Brain pericyte (primary cell): ENCODE measurements at regions not wholly inside any gene's neighbourhood (a gene's known extent, or its start where the extent isn't known, plus 50 kb on each side); places are given as distances from the start of the nearest gene placed in this dataset.
A peak's percentile ranks its signal among the peaks of the same experiment; 100 is the strongest.

Source experiments
- DNase-seq: peaks from one replicate; pipeline ENCODE4 v3.0.0-alpha.2; 2012; ENCODE audit warnings: low read depth, low spot score

DNA sequence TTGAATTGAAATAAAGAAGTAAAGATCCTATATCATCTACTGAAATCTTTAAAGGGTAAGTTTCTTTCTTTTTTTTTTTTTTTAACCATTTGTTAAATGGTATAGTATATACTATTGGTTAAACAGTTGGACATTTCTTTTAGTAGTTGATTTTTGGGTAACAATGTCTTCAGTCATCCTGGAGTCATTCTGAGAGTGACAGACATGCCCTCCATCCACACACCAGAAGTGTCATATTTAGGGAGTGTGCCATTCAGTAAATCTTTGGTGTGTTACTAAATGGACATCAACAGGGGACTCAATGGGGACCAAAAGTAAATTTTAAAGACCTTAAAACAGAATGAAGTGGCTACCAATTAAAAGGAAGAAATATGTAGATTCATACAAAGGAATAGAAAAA lies 50.8 kb upstream of the SLC39A10 start:
- no peak for DNase-seq

GRCh38 chr2:195604706-195605105 lies 52.3 kb upstream of the SLC39A10 start:
- DNase-seq = no peak

DNA sequence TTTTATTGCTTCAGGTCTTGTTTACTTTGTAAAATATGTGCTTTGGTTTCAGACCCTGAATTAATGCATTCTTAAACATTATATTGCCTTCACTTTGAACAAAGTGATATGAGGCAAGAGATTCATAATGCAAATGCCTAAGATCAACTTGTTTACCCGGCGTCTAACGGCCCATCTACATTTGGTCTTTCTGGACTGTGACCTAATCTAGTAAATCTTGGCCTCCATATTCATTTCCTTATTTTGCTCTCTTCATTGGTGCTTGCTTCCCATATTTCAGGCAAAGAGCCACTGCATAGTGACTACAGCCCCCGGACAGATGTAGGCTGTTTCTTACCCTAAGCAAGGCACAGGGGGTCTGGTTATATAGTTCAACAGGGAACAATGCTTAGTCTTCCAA lies 53.0 kb upstream of the SLC39A10 start:
- DNase-seq = no peak

GRCh38 chr2:195603408-195603807 lies 53.6 kb upstream of the SLC39A10 start:
- no peak for DNase-seq

DNA sequence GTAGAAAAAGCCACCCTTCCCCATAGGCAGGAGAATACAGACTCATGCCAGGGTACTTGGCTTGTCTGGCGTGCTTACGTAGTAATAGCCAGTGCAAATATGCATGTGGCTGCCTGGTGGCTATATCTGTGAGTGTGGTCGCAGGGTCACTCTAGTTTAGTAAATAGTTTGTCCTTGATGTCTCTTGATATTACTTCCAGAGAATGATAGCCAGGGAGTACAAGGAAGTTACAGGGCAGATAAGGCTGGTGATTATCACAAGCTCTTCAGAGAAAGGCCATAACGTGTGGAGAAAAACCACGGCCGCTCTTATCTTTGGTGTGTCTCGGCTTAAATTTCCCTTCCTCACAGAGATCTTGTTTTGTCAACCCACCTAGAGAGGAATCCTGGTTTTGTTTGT lies 54.3 kb upstream of the SLC39A10 start:
- no peak for DNase-seq

GRCh38 chr2:195601361-195601760 lies 55.7 kb upstream of the SLC39A10 start:
- no peak for DNase-seq

- no peak for DNase-seq
These were observed 56.2 kb upstream of the SLC39A10 start for GRCh38 chr2:195600778-195601177.

DNA sequence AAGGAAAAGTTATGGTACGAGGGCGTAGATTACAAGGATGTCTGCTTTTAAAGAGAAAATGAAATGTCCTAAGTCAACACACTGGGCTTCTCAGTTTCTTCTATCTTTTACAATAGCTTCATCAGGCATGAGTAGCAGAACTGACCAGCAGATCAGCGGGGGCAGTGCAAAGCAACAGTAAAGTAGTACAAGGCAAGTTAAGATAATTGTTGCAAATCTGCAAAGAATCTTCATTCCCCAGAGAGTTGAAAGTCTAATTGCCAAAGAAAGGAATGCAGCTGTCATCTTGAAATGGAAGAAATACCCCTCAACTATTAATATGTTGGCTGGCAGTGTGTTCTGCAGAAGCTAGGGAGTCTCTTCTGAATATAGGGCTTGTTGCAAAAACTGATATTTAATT lies 60.2 kb upstream of the SLC39A10 start:
- DNase-seq = no peak

- DNase-seq = no peak
These were observed 61.2 kb upstream of the SLC39A10 start for GRCh38 chr2:195595825-195596224.

GRCh38 chr2:195594919-195595694 lies 61.9 kb upstream of the SLC39A10 start:
- no peak for DNase-seq

GRCh38 chr2:195594248-195594647 lies 62.8 kb upstream of the SLC39A10 start:
- DNase-seq = no peak

GRCh38 chr2:195592105-195592504 lies 64.9 kb upstream of the SLC39A10 start:
- DNase-seq = no peak

DNA sequence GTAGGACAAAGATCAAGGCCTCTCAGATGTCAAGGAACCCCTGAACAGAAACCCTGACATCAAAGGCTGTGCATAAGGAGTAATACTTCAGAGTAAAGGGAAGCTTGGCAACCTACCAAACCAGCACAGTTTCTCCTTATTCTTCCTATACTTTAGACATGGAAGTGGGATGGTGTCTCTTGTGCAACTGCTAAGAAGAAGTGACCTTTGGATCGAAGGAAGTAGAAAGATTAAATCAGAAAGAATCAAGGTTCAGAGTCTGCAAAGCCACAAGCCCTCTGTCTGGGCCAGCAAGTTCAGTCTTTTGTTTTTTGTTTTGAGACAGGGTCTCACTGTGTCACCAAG lies 66.2 kb upstream of the SLC39A10 start:
- DNase-seq = no peak

GRCh38 chr2:195590199-195590860 lies 66.7 kb upstream of the SLC39A10 start:
- DNase-seq = no peak

- no peak for DNase-seq
These were observed 69.1 kb upstream of the SLC39A10 start for GRCh38 chr2:195587966-195588365.

GRCh38 chr2:195586062-195586714 lies 70.8 kb upstream of the SLC39A10 start:
- DNase-seq = no peak

DNA sequence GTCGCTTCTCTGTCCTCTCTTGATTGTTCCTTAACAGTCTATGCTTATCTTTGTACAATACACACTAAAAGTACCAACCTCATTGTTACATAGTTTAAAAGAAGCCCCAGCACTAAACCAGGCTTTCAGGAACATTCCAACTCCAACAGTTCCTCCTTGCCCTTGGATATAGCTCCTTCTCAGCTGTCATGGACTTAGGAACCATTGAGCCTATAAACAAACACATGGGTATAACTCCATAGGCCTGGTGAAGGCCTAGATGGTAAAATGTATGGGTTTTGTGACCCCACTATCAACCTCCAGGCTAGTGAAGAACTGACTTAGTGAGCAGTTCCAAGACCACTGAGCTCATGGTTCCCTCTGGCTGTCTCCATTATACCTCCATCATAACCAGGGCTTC lies 74.8 kb upstream of the SLC39A10 start:
- DNase-seq = no peak

DNA sequence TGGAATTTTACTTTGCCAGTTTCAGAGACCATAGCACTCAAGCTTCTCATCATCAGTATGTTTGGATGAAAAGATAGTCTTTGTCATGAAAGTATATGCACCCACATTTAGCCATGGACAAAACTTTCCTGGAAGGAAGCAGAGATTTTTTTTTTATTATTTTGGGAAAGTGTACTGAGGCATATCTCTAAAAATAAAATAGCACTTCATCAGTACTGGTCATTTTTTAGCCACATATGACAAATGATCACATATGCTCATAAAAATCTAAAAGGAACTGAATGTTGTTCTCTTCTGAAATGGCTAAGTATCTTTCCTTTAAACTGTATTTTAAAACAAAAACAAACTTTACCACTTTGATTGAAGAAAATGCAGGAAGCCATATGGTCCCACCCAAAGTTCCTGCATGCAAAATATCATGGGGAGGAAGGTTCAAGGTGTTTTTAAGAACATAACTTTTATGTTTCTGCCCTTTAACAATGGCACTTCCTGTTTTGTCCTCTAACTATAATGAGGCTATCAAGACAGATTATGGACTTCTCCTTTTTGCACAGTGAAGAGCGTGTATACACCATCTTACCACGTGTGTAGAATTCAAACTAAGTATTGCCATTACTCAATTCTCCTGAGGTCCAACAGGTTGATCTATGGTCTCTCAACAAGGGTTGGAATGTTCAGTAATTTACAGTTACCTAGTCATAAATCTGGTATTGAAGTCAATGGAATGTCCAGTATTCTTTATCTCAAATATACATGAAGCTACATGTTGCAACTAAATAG lies 77.1 kb upstream of the SLC39A10 start:
- DNase-seq = no peak

GRCh38 chr2:195575879-195576401 lies 81.1 kb upstream of the SLC39A10 start:
- DNase-seq = peak; percentile 31

DNA sequence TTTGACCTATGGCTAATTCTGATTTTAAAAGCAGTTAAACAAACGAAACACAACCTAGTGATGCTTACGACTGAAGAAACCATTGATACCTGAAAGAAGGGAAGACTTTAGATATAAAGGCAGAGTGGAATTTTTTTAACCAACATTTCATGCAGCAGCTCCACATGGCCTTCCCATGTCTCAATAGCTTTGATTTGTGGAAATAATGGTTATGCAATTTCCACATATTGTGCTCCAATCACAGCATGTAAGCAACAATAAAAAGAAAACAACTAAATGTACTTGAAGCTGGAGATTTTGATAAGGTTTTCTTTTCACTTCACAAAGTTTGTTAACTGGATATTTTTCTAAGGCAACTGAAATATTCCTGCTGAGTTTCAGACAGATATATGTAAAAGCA lies 82.0 kb upstream of the SLC39A10 start:
- no peak for DNase-seq

- DNase-seq = no peak
These were observed 82.7 kb upstream of the SLC39A10 start for GRCh38 chr2:195574312-195574711.
